Ishikawa (cell line): ENCODE measurements at regions not wholly inside any gene's neighbourhood (a gene's known extent, or its start where the extent isn't known, plus 50 kb on each side); places are given as distances from the start of the nearest gene placed in this dataset.
A peak's percentile ranks its signal among the peaks of the same experiment; 100 is the strongest.

Experiments used
- CEBPB ChIP-seq: IDR thresholded peaks from 2 replicates; pipeline ENCODE4 v1.6.1; 2012
- CREB1 ChIP-seq: IDR thresholded peaks from 2 replicates; pipeline ENCODE4 v1.6.1; 2012; ENCODE audit warnings: low read depth
- EGR1 ChIP-seq: IDR thresholded peaks from 2 replicates; pipeline ENCODE4 v1.6.1; 2012
- EP300 ChIP-seq: IDR thresholded peaks from 2 replicates; pipeline ENCODE4 v1.6.1; 2012; ENCODE audit warnings: borderline replicate concordance
- FOXM1 ChIP-seq: IDR thresholded peaks from 2 replicates; pipeline ENCODE4 v1.6.1; 2012; ENCODE audit warnings: low read depth, borderline replicate concordance
- MAX ChIP-seq: IDR thresholded peaks from 2 replicates; pipeline ENCODE4 v1.6.1; 2012
- NFIC ChIP-seq: IDR thresholded peaks from 2 replicates; pipeline ENCODE4 v1.6.1; 2012
- RAD21 ChIP-seq: IDR thresholded peaks from 2 replicates; pipeline ENCODE4 v1.6.1; 2012; ENCODE audit warnings: low read depth
- TAF1 ChIP-seq: IDR thresholded peaks from 2 replicates; pipeline ENCODE4 v1.6.1; 2012; ENCODE audit warnings: low read depth, mild to moderate bottlenecking
- TCF12 ChIP-seq: IDR thresholded peaks from 2 replicates; pipeline ENCODE4 v1.6.1; 2012; ENCODE audit warnings: low read depth
- TEAD4 ChIP-seq: IDR thresholded peaks from 2 replicates; pipeline ENCODE4 v1.6.1; 2012
- YY1 ChIP-seq: IDR thresholded peaks from 2 replicates; pipeline ENCODE4 v1.6.1; 2012; ENCODE audit warnings: low read depth
- ZBTB7A ChIP-seq: IDR thresholded peaks from 2 replicates; pipeline ENCODE4 v1.6.1; 2012; ENCODE audit warnings: low read depth
- TF ChIP-seq, protein P1 (sequence below): IDR thresholded peaks from 2 replicates; pipeline ENCODE4 v1.6.1; 2012
- TF ChIP-seq, protein P2 (sequence below): IDR thresholded peaks from 2 replicates; pipeline ENCODE4 v1.6.1; 2012; ENCODE audit warnings: low read depth, mild to moderate bottlenecking

GRCh38 chr7:92992932-92993331 lies 124.8 kb downstream of the SAMD9 start:
- TF ChIP-seq YY1, result no peak
- no peak for TF ChIP-seq RAD21

DNA sequence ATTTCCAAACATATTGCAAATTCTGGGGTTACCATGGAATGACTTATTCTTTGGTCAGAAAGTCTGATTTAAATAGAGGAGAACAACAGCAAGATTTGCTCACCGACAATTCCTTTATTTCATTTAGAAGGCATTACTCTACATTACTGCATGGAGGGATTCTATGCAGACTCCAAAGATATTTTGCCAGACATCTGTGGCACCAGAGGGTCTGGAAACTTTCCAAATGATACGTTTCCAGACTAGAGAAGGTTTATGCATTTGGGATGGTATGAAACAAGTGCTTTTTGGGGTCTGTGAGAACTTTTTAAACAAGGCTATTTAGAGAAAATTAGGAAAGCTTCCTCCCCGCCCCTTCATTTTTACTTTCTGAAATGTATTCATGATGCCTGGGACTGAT lies 125.3 kb downstream of the SAMD9 start:
- TF ChIP-seq NFIC (no peak), ZBTB7A (no peak), TAF1 (no peak), FOXM1 (no peak), RAD21 (no peak), EP300 (no peak), CREB1 (no peak), TCF12 (no peak), EGR1 (no peak), YY1 (no peak)
- TF ChIP-seq, protein P1, sequence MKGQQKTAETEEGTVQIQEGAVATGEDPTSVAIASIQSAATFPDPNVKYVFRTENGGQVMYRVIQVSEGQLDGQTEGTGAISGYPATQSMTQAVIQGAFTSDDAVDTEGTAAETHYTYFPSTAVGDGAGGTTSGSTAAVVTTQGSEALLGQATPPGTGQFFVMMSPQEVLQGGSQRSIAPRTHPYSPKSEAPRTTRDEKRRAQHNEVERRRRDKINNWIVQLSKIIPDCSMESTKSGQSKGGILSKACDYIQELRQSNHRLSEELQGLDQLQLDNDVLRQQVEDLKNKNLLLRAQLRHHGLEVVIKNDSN, result no peak

GRCh38 chr7:92991190-92991589 lies 126.6 kb downstream of the SAMD9 start:
- no peak for TF ChIP-seq TCF12
- no peak for TF ChIP-seq YY1
- TF ChIP-seq NFIC, result no peak
- TF ChIP-seq ZBTB7A, result no peak
- TF ChIP-seq EGR1, result no peak
- TF ChIP-seq, protein P2, sequence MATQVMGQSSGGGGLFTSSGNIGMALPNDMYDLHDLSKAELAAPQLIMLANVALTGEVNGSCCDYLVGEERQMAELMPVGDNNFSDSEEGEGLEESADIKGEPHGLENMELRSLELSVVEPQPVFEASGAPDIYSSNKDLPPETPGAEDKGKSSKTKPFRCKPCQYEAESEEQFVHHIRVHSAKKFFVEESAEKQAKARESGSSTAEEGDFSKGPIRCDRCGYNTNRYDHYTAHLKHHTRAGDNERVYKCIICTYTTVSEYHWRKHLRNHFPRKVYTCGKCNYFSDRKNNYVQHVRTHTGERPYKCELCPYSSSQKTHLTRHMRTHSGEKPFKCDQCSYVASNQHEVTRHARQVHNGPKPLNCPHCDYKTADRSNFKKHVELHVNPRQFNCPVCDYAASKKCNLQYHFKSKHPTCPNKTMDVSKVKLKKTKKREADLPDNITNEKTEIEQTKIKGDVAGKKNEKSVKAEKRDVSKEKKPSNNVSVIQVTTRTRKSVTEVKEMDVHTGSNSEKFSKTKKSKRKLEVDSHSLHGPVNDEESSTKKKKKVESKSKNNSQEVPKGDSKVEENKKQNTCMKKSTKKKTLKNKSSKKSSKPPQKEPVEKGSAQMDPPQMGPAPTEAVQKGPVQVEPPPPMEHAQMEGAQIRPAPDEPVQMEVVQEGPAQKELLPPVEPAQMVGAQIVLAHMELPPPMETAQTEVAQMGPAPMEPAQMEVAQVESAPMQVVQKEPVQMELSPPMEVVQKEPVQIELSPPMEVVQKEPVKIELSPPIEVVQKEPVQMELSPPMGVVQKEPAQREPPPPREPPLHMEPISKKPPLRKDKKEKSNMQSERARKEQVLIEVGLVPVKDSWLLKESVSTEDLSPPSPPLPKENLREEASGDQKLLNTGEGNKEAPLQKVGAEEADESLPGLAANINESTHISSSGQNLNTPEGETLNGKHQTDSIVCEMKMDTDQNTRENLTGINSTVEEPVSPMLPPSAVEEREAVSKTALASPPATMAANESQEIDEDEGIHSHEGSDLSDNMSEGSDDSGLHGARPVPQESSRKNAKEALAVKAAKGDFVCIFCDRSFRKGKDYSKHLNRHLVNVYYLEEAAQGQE, result no peak
- TF ChIP-seq MAX, result no peak
- TF ChIP-seq CEBPB, result no peak
- TF ChIP-seq, protein P1, result no peak
- TF ChIP-seq CREB1, result no peak
- no peak for TF ChIP-seq EP300
- no peak for TF ChIP-seq FOXM1
- no peak for TF ChIP-seq TAF1
- TF ChIP-seq TEAD4, result no peak
- TF ChIP-seq RAD21, result no peak

DNA sequence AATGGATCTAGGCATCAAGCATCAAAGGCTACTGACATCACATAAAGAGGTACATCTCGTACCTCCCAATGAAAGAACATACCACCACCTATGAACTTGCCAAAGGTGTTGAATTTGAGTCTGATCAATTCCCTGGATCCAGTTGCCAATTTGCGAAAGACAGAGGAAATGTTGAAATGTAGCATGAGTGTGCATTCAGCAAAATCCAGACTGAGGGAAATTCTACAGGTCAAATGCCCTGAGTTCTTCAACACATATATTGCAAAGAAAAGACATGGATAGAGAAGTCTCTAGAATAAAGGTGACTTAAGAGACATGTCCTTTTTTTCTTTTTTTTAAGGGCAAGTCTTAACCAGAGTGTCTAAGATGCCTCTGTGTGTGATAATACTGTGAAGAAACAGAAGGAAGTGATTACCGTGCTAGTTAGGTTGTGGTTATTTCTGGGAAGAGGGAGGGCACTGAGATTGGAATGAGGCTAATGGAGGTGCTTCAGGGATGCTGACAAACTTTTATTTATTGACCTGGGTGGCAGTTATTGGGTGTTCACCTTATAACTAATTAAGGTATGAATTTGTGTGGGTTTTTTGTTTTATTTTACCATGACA lies 128.7 kb downstream of the SAMD9 start:
- TF ChIP-seq TAF1, result no peak

- no peak for TF ChIP-seq ZBTB7A
- TF ChIP-seq RAD21, result peak; percentile 45; the same call in 1 of the 2 replicates
- no peak for TF ChIP-seq TCF12
- TF ChIP-seq EP300, result no peak
- TF ChIP-seq CEBPB, result no peak
- no peak for TF ChIP-seq TAF1
- TF ChIP-seq CREB1, result no peak
- no peak for TF ChIP-seq TEAD4
These were observed 129.7 kb downstream of the SAMD9 start for GRCh38 chr7:92988051-92988450.

DNA sequence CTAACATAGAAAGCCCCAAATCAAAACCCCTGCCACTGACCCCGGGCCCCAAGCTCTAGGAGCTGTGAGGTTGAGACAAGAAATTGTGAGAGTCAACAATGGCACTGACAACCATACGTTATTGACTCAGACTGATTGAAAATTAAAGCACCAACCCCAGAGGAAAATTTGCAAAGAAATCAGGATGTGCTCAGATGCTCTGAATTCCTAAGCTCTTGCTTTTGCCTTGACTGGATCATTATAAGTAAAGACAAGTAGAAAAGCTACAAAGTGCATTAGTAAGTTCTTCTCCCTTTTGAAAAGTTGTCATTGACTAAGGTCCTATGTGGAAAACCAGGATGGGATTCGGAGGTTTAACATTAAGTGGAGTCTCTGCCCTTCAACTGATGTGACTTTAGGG lies 130.2 kb downstream of the SAMD9 start:
- no peak for TF ChIP-seq CEBPB
- no peak for TF ChIP-seq RAD21
- no peak for TF ChIP-seq EP300
- no peak for TF ChIP-seq CREB1
- no peak for TF ChIP-seq ZBTB7A
- TF ChIP-seq TAF1, result no peak
- no peak for TF ChIP-seq YY1
- TF ChIP-seq NFIC, result no peak
- TF ChIP-seq FOXM1, result no peak
- TF ChIP-seq EGR1, result no peak

GRCh38 chr7:92987095-92987494 lies 130.7 kb downstream of the SAMD9 start:
- TF ChIP-seq EGR1, result no peak
- no peak for TF ChIP-seq MAX
- TF ChIP-seq TAF1, result no peak
- TF ChIP-seq CREB1, result no peak
- no peak for TF ChIP-seq RAD21
- no peak for TF ChIP-seq NFIC
- TF ChIP-seq TCF12, result no peak
- no peak for TF ChIP-seq TEAD4
- no peak for TF ChIP-seq ZBTB7A
- TF ChIP-seq, protein P2, result no peak
